ENCODE measurements at regions not wholly inside any gene's neighbourhood (a gene's known extent, or its start where the extent isn't known, plus 50 kb on each side); places are given as distances from the start of the nearest gene placed in this dataset.

DNA sequence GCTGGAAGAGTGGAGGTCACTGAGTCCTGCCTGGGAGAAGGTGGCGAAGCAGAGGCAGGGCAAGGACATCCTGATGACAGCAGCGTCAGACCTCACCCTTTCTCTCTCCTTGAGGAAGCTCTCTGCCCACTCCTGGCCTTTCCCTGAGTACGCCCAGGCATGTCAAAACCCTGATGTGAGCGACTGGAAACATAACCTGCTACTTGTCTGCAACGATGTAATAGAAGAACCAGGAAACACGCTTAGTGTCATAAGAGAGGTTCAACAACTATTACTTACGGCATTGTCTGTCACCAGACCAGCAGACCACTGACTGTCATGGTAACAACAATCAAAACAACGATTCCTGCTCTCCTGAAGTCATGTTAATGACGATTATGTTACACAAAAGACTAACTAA is 152.4 kb downstream of the ACTL7B start:
- TF ChIP-seq CTCF (IDR thresholded peaks at IDR 0.05; ENCODE audit: low read depth, low read length) (no peak), MYC (IDR thresholded peaks at IDR 0.05; ENCODE audit: low read depth, low read length) (no peak), POLR2A (IDR thresholded peaks at IDR 0.05; ENCODE audit: extremely low read depth, insufficient read length) (no peak)
- TF ChIP-seq, protein P1, sequence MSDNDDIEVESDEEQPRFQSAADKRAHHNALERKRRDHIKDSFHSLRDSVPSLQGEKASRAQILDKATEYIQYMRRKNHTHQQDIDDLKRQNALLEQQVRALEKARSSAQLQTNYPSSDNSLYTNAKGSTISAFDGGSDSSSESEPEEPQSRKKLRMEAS (IDR thresholded peaks at IDR 0.05; ENCODE audit: low read depth, low read length): no peak
- DNase-seq (ENCODE audit: low read depth): no peak
- no peak overlapping the region for H3K4me3 ChIP-seq (ENCODE audit: low read depth, low read length)

- no peak overlapping the region for H3K4me3 ChIP-seq (ENCODE audit: low read depth, low read length)
- TF ChIP-seq, protein P1 (IDR thresholded peaks at IDR 0.05; ENCODE audit: low read depth, low read length): no peak
- TF ChIP-seq CTCF (IDR thresholded peaks at IDR 0.05; ENCODE audit: low read depth, low read length) (no peak), POLR2A (IDR thresholded peaks at IDR 0.05; ENCODE audit: extremely low read depth, insufficient read length) (no peak)
- DNase-seq (ENCODE audit: low read depth): no peak
These were observed 153.1 kb downstream of the ACTL7B start for GRCh38 chr9:108702681-108703080.

DNA sequence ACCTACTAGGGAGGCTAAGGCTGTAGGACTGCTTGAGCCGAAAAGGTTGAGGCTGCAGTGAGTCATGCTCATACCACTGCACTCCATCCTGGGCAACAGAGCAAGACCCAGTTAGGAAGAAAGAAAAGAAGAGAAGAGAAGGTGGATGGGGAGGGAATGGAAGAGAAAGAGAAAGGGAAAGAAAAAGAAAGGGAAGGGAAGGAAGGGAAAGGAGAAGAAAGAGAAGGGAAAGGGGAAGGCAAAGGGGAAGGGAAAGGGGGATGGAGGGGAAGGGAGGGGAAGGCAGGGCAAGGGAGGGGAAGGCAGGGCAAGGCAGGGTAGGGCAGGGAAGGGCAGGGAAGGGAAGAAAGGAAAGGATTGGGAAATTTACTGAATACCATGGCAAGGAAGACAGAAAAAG is 157.0 kb downstream of the ACTL7B start:
- H3K4me3 ChIP-seq (ENCODE audit: low read depth, low read length): no peak overlapping the region
- DNase-seq (ENCODE audit: low read depth): no peak
- TF ChIP-seq MYC (IDR thresholded peaks at IDR 0.05; ENCODE audit: low read depth, low read length) (no peak), CTCF (IDR thresholded peaks at IDR 0.05; ENCODE audit: low read depth, low read length) (no peak), POLR2A (IDR thresholded peaks at IDR 0.05; ENCODE audit: extremely low read depth, insufficient read length) (no peak)
- TF ChIP-seq, protein P1 (IDR thresholded peaks at IDR 0.05; ENCODE audit: low read depth, low read length): no peak

GRCh38 chr9:108698231-108698630 is 157.6 kb downstream of the ACTL7B start:
- TF ChIP-seq, protein P1 (IDR thresholded peaks at IDR 0.05; ENCODE audit: low read depth, low read length): no peak
- TF ChIP-seq CTCF (IDR thresholded peaks at IDR 0.05; ENCODE audit: low read depth, low read length) (no peak), MYC (IDR thresholded peaks at IDR 0.05; ENCODE audit: low read depth, low read length) (no peak), POLR2A (IDR thresholded peaks at IDR 0.05; ENCODE audit: extremely low read depth, insufficient read length) (no peak)
- no peak for DNase-seq (ENCODE audit: low read depth)
- no peak overlapping the region for H3K4me3 ChIP-seq (ENCODE audit: low read depth, low read length)

DNA sequence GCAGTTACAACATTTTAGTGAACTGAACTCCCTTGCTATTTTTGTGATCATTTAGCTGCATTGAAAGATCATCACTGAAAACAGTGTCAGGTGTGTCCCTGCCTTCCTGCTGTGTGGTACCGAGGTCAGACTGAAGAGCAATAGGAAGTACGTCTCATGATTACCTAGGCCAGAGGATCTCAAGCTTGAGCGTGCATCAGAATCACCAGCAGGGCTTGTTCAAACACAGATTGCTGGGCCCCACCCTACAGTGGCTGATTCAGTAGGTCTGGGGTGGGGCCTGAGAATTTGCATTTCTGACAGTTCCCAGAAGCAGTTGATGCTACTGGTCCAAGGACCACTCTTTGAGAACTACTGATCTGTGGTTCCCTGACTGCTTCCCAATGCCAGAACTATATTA is 159.6 kb downstream of the ACTL7B start:
- TF ChIP-seq MYC (IDR thresholded peaks at IDR 0.05; ENCODE audit: low read depth, low read length) (no peak), CTCF (IDR thresholded peaks at IDR 0.05; ENCODE audit: low read depth, low read length) (no peak), POLR2A (IDR thresholded peaks at IDR 0.05; ENCODE audit: extremely low read depth, insufficient read length) (no peak)
- TF ChIP-seq, protein P1 (IDR thresholded peaks at IDR 0.05; ENCODE audit: low read depth, low read length): no peak
- no peak overlapping the region for H3K4me3 ChIP-seq (ENCODE audit: low read depth, low read length)
- DNase-seq (ENCODE audit: low read depth): no peak

- H3K4me3 ChIP-seq (ENCODE audit: low read depth, low read length): no peak overlapping the region
- DNase-seq (ENCODE audit: low read depth): no peak
- TF ChIP-seq, protein P1 (IDR thresholded peaks at IDR 0.05; ENCODE audit: low read depth, low read length): no peak
- TF ChIP-seq POLR2A (IDR thresholded peaks at IDR 0.05; ENCODE audit: extremely low read depth, insufficient read length) (no peak), MYC (IDR thresholded peaks at IDR 0.05; ENCODE audit: low read depth, low read length) (no peak), CTCF (IDR thresholded peaks at IDR 0.05; ENCODE audit: low read depth, low read length) (no peak)
These were observed 161.6 kb downstream of the ACTL7B start for GRCh38 chr9:108694170-108694569.
